HG03097 (cell line): ENCODE measurements at regions not wholly inside any gene's neighbourhood (a gene's known extent, or its start where the extent isn't known, plus 50 kb on each side); places are given as distances from the start of the nearest gene placed in this dataset.

Experiments
- ATAC-seq: cut with Tn5 transposase; IDR thresholded peaks from one replicate; pipeline ENCODE4 v1.9.1; 2021; ENCODE audit not compliant: unreplicated experiment, low FRiP score

- ATAC-seq: no peak
Observed at GRCh38 chr16:74183601-74184360, 112.8 kb upstream of the PSMD7 start.

- ATAC-seq: no peak
Observed at GRCh38 chr16:74169687-74170376, 126.8 kb upstream of the PSMD7 start.

- ATAC-seq: no peak
Observed at GRCh38 chr16:74169066-74169465, 127.5 kb upstream of the PSMD7 start.

GRCh38 chr16:74168445-74168844 is 128.2 kb upstream of the PSMD7 start:
- ATAC-seq: no peak

GRCh38 chr16:74166456-74166855 is 130.2 kb upstream of the PSMD7 start:
- no peak for ATAC-seq

GRCh38 chr16:74165566-74166080 is 131.0 kb upstream of the PSMD7 start:
- no peak for ATAC-seq

GRCh38 chr16:74160759-74161158 is 135.9 kb upstream of the PSMD7 start:
- no peak for ATAC-seq

GRCh38 chr16:74153773-74154172 is 142.8 kb upstream of the PSMD7 start:
- ATAC-seq: no peak

- no peak for ATAC-seq
Observed at GRCh38 chr16:74146643-74147042, 150.0 kb upstream of the PSMD7 start.

- ATAC-seq: no peak
Observed at GRCh38 chr16:74143171-74143570, 153.4 kb upstream of the PSMD7 start.

GRCh38 chr16:74141015-74141414 is 155.6 kb upstream of the PSMD7 start:
- ATAC-seq: no peak

GRCh38 chr16:74140557-74140956 is 156.1 kb upstream of the PSMD7 start:
- ATAC-seq: no peak

- ATAC-seq: no peak
Observed at GRCh38 chr16:74123826-74124225, 172.8 kb upstream of the PSMD7 start.

- ATAC-seq: no peak
Observed at GRCh38 chr16:74123195-74123594, 173.4 kb upstream of the PSMD7 start.

- ATAC-seq: no peak
Observed at GRCh38 chr16:74117798-74118197, 178.8 kb upstream of the PSMD7 start.

- ATAC-seq: no peak
Observed at GRCh38 chr16:74113545-74113944, 183.1 kb upstream of the PSMD7 start.

- no peak for ATAC-seq
Observed at GRCh38 chr16:74111456-74111982, 185.1 kb upstream of the PSMD7 start.

GRCh38 chr16:74107795-74108610 is 188.6 kb upstream of the PSMD7 start:
- peak; percentile 67 for ATAC-seq

GRCh38 chr16:74104022-74104421 is 192.6 kb upstream of the PSMD7 start:
- ATAC-seq: no peak

- ATAC-seq: no peak
Observed at GRCh38 chr16:74101379-74102137, 195.1 kb upstream of the PSMD7 start.
